GM12878 (cell line): ENCODE measurements at regions not wholly inside any gene's neighbourhood (a gene's known extent, or its start where the extent isn't known, plus 50 kb on each side); places are given as distances from the start of the nearest gene placed in this dataset.

ENCODE experiments used
- ATAC-seq: fragments of 200-7000 bp; cut with Tn5 transposase; 3 replicates; pipeline ENCODE4 v1.9.1; 2020; ENCODE audit warnings: mild to moderate bottlenecking, moderate library complexity
- BruUV-seq: library from RNA; stranded (reverse); fragments of 400-500 nt; replicated peaks from 2 replicates; lab custom pipeline; 2021; lab: Mats Ljungman, UMichigan
- CTCF ChIA-PET: fragments of 300-600 bp; sonication (Branson Sonifier 250); formaldehyde crosslinking; extraction: SDS; loops from one replicate; lab custom pipeline; 2021; ENCODE audit warnings: inconsistent platforms; lab: Yijun Ruan, JAX
- POLR2A ChIA-PET: fragments of 350-600 bp; formaldehyde crosslinking; extraction: SDS; loops from one replicate; lab custom pipeline; 2021; ENCODE audit warnings: inconsistent platforms; lab: Charles Lee
- RAD21 ChIA-PET: fragments of 300-600 bp; sonication (Branson Sonifier 250); formaldehyde crosslinking; loops from one replicate; lab custom pipeline; 2023; ENCODE audit warnings: antibody characterized with exemption; ENCODE audit not compliant: unreplicated experiment; lab: Charles Lee
- SMC1A ChIA-PET: fragments of 300-600 bp; sonication (Branson Sonifier 250); formaldehyde crosslinking; loops from one replicate; lab custom pipeline; 2023; ENCODE audit not compliant: unreplicated experiment, uncharacterized antibody; lab: Charles Lee
- DNase-seq: peaks from one replicate; pipeline ENCODE4 v3.0.0-alpha.2; 2011; ENCODE audit warnings: low read depth, low spot score
- FAIRE-seq: peaks from 3 replicates; lab custom pipeline; 2011; peaks lifted over from hg19 to GRCh38; lab: Jason Lieb, UNC
- H2AFZ ChIP-seq: 2 replicates; pipeline ENCODE4 v1.6.0; 2011; ENCODE audit warnings: low read depth, low read length, control low read depth; ENCODE audit not compliant: control insufficient read depth
- H3K27ac ChIP-seq: 2 replicates; pipeline ENCODE4 v1.5.1; 2011; ENCODE audit warnings: control low read depth; ENCODE audit not compliant: control insufficient read depth, insufficient read depth
- H3K27me3 ChIP-seq, 2 experiments: replicated peaks in 1 of 2; 2 replicates each; pipeline versions ENCODE4 v1.6.0 to v1.6.1; 2011; ENCODE audit warnings: low read length in 1 of 2; ENCODE audit not compliant: control insufficient read depth in 2 of 2, insufficient read depth in 2 of 2
- H3K36me3 ChIP-seq, 2 experiments: 2 replicates each; pipeline ENCODE4 v1.5.1; 2011; ENCODE audit warnings: low read length in 1 of 2; ENCODE audit not compliant: control insufficient read depth in 2 of 2, insufficient read depth in 2 of 2
- H3K4me1 ChIP-seq: 2 replicates; pipeline ENCODE4 v1.6.1; 2011; ENCODE audit warnings: mild to moderate bottlenecking, low read length, moderate library complexity, mixed read lengths; ENCODE audit not compliant: control insufficient read depth, insufficient read depth
- H3K4me2 ChIP-seq: 2 replicates; pipeline ENCODE4 v1.6.0; 2011; ENCODE audit warnings: control low read depth; ENCODE audit not compliant: control insufficient read depth, insufficient read depth
- H3K4me3 ChIP-seq: fragments of 200-600 bp; sonication (generic); 2 replicates; pipeline ENCODE4 v1.5.1; 2016
- H3K79me2 ChIP-seq: 2 replicates; pipeline ENCODE4 v1.6.0; 2011; ENCODE audit warnings: low read length; ENCODE audit not compliant: control insufficient read depth, insufficient read depth
- H3K9ac ChIP-seq: 2 replicates; pipeline ENCODE4 v1.8.0; 2011; ENCODE audit warnings: low read length, control low read depth, mixed read lengths; ENCODE audit not compliant: control insufficient read depth, insufficient read depth
- H3K9me3 ChIP-seq: replicated peaks from 3 replicates; pipeline ENCODE4 v1.5.1; 2011; ENCODE audit warnings: mild to moderate bottlenecking, low read length; ENCODE audit not compliant: control insufficient read depth, insufficient read depth
- H4K20me1 ChIP-seq: 2 replicates; pipeline ENCODE4 v1.6.0; 2011; ENCODE audit not compliant: control insufficient read depth, insufficient read depth
- CBX5 ChIP-seq: sonication (generic); IDR thresholded peaks from 2 replicates; pipeline ENCODE4 v1.6.1; 2016; ENCODE audit warnings: low read depth, moderate library complexity, mild to moderate bottlenecking, inconsistent platforms
- GATAD2B ChIP-seq: fragments of 450-650 bp; conservative IDR thresholded peaks from 2 replicates; pipeline ENCODE4 v1.6.1; 2017; ENCODE audit warnings: low read depth, mild to moderate bottlenecking, moderate library complexity
- IKZF1 ChIP-seq: fragments of 450-650 bp; conservative IDR thresholded peaks from 2 replicates; pipeline ENCODE4 v1.6.1; 2017; ENCODE audit warnings: antibody characterized with exemption, mild to moderate bottlenecking
- MEF2B ChIP-seq: fragments of 450-650 bp; IDR thresholded peaks from 2 replicates; pipeline ENCODE4 v1.6.1; 2018; ENCODE audit warnings: mild to moderate bottlenecking, moderate library complexity; ENCODE audit not compliant: partially characterized antibody, poor library complexity, severe bottlenecking
- PAX5 ChIP-seq: IDR thresholded peaks from 2 replicates; pipeline ENCODE4 v1.6.1; 2011; ENCODE audit warnings: low read depth, low read length, borderline replicate concordance
- RELA ChIP-seq: fragments of 450-650 bp; IDR thresholded peaks from 2 replicates; pipeline ENCODE4 v1.8.0; 2014; ENCODE audit warnings: borderline replicate concordance; ENCODE audit not compliant: partially characterized antibody
- RFX5 ChIP-seq: IDR thresholded peaks from 2 replicates; pipeline ENCODE4 v1.6.1; 2011; ENCODE audit warnings: low read depth, low read length, improper control_type of control experiment
- SIX5 ChIP-seq: IDR thresholded peaks from 2 replicates; pipeline ENCODE4 v1.6.1; 2011; ENCODE audit warnings: mild to moderate bottlenecking, low read depth, low read length, moderate library complexity; ENCODE audit not compliant: severe bottlenecking
- SP1 ChIP-seq: IDR thresholded peaks from one replicate; pipeline ENCODE4 v1.6.1; 2011; ENCODE audit warnings: low read depth, low read length
- SPI1 ChIP-seq: IDR thresholded peaks from 2 replicates; pipeline ENCODE4 v1.6.1; 2011; ENCODE audit warnings: low read depth, mild to moderate bottlenecking, low read length, moderate library complexity, borderline replicate concordance; ENCODE audit not compliant: insufficient read depth
- TCF12 ChIP-seq: IDR thresholded peaks from 2 replicates; pipeline ENCODE4 v1.6.1; 2011; ENCODE audit warnings: low read depth, mild to moderate bottlenecking, low read length
- WGBS: methylation state at CpG from one replicate; pipeline ENCODE4 v1.1.6; 2016; ENCODE audit warnings: low lambda C conversion rate; ENCODE audit not compliant: insufficient replicate concordance, insufficient coverage; ENCODE audit errors: missing lambda C conversion rate; 5-methylcytosine and 5-hydroxymethylcytosine counted together
- in situ Hi-C: fragments of 300-500 bp; cut with MboI; formaldehyde crosslinking; loops from 9 replicates; pipeline ENCODE4 v1.14.3; 2018; ENCODE audit warnings: mixed read lengths
- intact Hi-C: fragments of 100-400 bp; cut with micrococcal nuclease; formaldehyde crosslinking; loops from one replicate; pipeline ENCODE4 v1.14.2; 2022; ENCODE audit not compliant: unreplicated experiment
- TF ChIP-seq, protein P1 (sequence below): IDR thresholded peaks from 2 replicates; pipeline ENCODE4 v1.6.1; 2012; ENCODE audit warnings: low read depth, low read length, improper control_type of control experiment
- TF ChIP-seq, protein P2 (sequence below): fragments of 450-650 bp; formaldehyde crosslinking; IDR thresholded peaks from 2 replicates; pipeline ENCODE4 v1.4.0; 2020; ENCODE audit warnings: mild to moderate bottlenecking, moderate library complexity
- TF ChIP-seq, protein P3 (sequence below): IDR thresholded peaks from 2 replicates; pipeline ENCODE4 v1.6.1; 2011; ENCODE audit warnings: low read depth, mild to moderate bottlenecking, low read length, moderate library complexity, borderline replicate concordance; ENCODE audit errors: extremely low read depth
- TF ChIP-seq, protein P4 (sequence below): IDR thresholded peaks from 2 replicates; pipeline ENCODE4 v1.6.1; 2012; ENCODE audit warnings: low read depth, low read length, improper control_type of control experiment

DNA sequence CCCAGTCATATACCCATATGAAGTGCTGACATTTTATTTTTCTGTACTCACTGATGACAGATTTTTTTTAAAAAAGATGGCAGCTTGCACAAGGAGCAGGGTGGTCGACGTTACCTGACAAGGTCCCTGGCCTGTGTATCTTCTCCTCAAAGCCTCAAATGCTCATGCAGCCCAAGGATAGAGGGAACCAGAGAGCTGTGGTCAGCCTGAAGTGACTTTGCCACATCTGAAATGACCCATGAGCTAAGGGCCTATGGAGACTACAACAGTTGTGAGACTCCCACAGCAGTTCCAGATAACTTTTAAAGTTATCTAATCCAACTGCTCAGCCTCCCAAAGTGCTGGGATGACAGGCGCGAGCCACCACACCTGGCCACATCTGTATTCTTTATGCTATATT, 131.1 kb downstream of the GLUL start:
- ATAC-seq = no peak
- H3K4me2 ChIP-seq = no peak overlapping the region
- SMC1A ChIA-PET = interaction anchor here (1.3 kb wide), 2 partner anchors 11 to 15 kb away, joined by 3 read pairs; no protein-coding TSS in a partner anchor
- no peak overlapping the region for H2AFZ ChIP-seq
- no TSS peak for BruUV-seq
- intact Hi-C loops = no loop called here
- 85% methylated on average over 4 of the region's 4 CpGs for WGBS
- RAD21 ChIA-PET = no interaction called here
- no peak for FAIRE-seq
- CTCF ChIA-PET = interaction anchor here (1.1 to 1.5 kb wide), 2 partner anchors 31 to 118 kb away, joined by 3 to 4 read pairs; no protein-coding TSS in a partner anchor
- no peaks in the 10 kb centered on the region for H4K20me1 ChIP-seq
- no peak for DNase-seq
- no peaks in the 10 kb centered on the region for H3K79me2 ChIP-seq
- H3K27ac ChIP-seq = no peak overlapping the region
- no peak overlapping the region for H3K4me3 ChIP-seq
- no peaks in the 10 kb centered on the region for H3K36me3 ChIP-seq
- H3K9ac ChIP-seq = no peak overlapping the region
- no peak for TF ChIP-seq TCF12
- TF ChIP-seq SPI1 = no peak
- no peak for TF ChIP-seq SIX5
- TF ChIP-seq, protein P1, sequence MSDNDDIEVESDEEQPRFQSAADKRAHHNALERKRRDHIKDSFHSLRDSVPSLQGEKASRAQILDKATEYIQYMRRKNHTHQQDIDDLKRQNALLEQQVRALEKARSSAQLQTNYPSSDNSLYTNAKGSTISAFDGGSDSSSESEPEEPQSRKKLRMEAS = no peak
- TF ChIP-seq, protein P2, sequence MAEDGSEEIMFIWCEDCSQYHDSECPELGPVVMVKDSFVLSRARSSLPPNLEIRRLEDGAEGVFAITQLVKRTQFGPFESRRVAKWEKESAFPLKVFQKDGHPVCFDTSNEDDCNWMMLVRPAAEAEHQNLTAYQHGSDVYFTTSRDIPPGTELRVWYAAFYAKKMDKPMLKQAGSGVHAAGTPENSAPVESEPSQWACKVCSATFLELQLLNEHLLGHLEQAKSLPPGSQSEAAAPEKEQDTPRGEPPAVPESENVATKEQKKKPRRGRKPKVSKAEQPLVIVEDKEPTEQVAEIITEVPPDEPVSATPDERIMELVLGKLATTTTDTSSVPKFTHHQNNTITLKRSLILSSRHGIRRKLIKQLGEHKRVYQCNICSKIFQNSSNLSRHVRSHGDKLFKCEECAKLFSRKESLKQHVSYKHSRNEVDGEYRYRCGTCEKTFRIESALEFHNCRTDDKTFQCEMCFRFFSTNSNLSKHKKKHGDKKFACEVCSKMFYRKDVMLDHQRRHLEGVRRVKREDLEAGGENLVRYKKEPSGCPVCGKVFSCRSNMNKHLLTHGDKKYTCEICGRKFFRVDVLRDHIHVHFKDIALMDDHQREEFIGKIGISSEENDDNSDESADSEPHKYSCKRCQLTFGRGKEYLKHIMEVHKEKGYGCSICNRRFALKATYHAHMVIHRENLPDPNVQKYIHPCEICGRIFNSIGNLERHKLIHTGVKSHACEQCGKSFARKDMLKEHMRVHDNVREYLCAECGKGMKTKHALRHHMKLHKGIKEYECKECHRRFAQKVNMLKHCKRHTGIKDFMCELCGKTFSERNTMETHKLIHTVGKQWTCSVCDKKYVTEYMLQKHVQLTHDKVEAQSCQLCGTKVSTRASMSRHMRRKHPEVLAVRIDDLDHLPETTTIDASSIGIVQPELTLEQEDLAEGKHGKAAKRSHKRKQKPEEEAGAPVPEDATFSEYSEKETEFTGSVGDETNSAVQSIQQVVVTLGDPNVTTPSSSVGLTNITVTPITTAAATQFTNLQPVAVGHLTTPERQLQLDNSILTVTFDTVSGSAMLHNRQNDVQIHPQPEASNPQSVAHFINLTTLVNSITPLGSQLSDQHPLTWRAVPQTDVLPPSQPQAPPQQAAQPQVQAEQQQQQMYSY (CRISPR knock-in tag) = no peak
- no peak for TF ChIP-seq SP1
- TF ChIP-seq, protein P3, sequence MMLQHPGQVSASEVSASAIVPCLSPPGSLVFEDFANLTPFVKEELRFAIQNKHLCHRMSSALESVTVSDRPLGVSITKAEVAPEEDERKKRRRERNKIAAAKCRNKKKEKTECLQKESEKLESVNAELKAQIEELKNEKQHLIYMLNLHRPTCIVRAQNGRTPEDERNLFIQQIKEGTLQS = no peak
- TF ChIP-seq CBX5 = no peak
- no peak for TF ChIP-seq RFX5
- TF ChIP-seq IKZF1 = no peak
- TF ChIP-seq RELA = no peak
- TF ChIP-seq MEF2B = no peak
- no peak for TF ChIP-seq GATAD2B
- TF ChIP-seq PAX5 = no peak
- TF ChIP-seq, protein P4, sequence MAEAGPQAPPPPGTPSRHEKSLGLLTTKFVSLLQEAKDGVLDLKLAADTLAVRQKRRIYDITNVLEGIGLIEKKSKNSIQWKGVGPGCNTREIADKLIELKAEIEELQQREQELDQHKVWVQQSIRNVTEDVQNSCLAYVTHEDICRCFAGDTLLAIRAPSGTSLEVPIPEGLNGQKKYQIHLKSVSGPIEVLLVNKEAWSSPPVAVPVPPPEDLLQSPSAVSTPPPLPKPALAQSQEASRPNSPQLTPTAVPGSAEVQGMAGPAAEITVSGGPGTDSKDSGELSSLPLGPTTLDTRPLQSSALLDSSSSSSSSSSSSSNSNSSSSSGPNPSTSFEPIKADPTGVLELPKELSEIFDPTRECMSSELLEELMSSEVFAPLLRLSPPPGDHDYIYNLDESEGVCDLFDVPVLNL = no peak
- POLR2A ChIA-PET = no interaction called here
- H3K27me3 ChIP-seq = no peaks in the 10 kb centered on the region
- in situ Hi-C loops = no loop called here
- H3K4me1 ChIP-seq = no peaks in the 10 kb centered on the region
- H3K9me3 ChIP-seq = no peaks in the 10 kb centered on the region; the same call in 2 of the 3 replicates
